Left ventricle myocardium inferior (tissue), 1 donor: ENCODE measurements at regions not wholly inside any gene's neighbourhood (a gene's known extent, or its start where the extent isn't known, plus 50 kb on each side); places are given as distances from the start of the nearest gene placed in this dataset.

ENCODE experiments used
- DNase-seq: peaks from one replicate; pipeline ENCODE4 v3.0.0-alpha.2; 2020
- H3K27ac ChIP-seq: fragments of 200-600 bp; replicated peaks from 2 replicates; pipeline ENCODE4 v1.8.0; 2021
- H3K27me3 ChIP-seq: fragments of 200-600 bp; 2 replicates; pipeline ENCODE4 v1.8.0; 2021; ENCODE audit warnings: low read depth
- H3K36me3 ChIP-seq: fragments of 200-600 bp; 2 replicates; pipeline ENCODE4 v1.8.0; 2021
- H3K4me1 ChIP-seq: fragments of 200-600 bp; 2 replicates; pipeline ENCODE4 v1.8.0; 2021
- H3K4me3 ChIP-seq: fragments of 200-600 bp; 2 replicates; pipeline ENCODE4 v1.8.0; 2021; ENCODE audit warnings: mild to moderate bottlenecking, moderate library complexity
- H3K9me3 ChIP-seq: fragments of 200-600 bp; replicated peaks from 2 replicates; pipeline ENCODE4 v1.8.0; 2021
- intact Hi-C: fragments of 100-400 bp; cut with micrococcal nuclease; formaldehyde crosslinking; loops from one replicate; pipeline ENCODE4 v1.11.0; 2022
- TF ChIP-seq, protein P1 (sequence below): fragments of 200-600 bp; IDR thresholded peaks from 2 replicates; pipeline ENCODE4 v1.8.0; 2021; ENCODE audit warnings: antibody characterized with exemption, mild to moderate bottlenecking, borderline replicate concordance
- donor health status: DM: no; HTN: yes; CAD: no; lungs with severe emphysema.

DNA sequence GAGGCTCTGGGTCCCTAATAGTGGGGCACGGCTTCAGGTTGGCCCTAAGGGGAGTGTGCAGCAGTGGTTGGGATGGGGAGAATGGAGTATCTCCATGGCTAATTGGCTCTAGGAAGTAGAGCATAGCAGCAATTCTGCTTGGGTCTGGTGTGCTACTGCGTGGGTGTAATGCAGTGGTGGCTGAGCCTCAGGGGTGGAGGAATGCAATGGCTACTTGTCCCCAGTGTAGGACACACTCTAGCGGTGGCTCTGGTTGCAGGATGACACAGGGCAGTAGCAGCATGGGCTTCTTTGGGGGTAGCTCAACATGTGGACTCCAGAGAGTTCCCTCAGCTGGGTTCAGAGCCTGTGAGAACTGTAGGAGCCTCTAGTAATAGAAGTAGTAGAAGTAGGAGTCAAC lies 91.2 kb upstream of the FAM78B start:
- H3K9me3 ChIP-seq, result peaks cover 18% of the 10 kb centered on the region
- no peaks in the 10 kb centered on the region for H3K4me1 ChIP-seq
- no peaks in the 10 kb centered on the region for H3K27me3 ChIP-seq
- TF ChIP-seq, protein P1, sequence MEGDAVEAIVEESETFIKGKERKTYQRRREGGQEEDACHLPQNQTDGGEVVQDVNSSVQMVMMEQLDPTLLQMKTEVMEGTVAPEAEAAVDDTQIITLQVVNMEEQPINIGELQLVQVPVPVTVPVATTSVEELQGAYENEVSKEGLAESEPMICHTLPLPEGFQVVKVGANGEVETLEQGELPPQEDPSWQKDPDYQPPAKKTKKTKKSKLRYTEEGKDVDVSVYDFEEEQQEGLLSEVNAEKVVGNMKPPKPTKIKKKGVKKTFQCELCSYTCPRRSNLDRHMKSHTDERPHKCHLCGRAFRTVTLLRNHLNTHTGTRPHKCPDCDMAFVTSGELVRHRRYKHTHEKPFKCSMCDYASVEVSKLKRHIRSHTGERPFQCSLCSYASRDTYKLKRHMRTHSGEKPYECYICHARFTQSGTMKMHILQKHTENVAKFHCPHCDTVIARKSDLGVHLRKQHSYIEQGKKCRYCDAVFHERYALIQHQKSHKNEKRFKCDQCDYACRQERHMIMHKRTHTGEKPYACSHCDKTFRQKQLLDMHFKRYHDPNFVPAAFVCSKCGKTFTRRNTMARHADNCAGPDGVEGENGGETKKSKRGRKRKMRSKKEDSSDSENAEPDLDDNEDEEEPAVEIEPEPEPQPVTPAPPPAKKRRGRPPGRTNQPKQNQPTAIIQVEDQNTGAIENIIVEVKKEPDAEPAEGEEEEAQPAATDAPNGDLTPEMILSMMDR, result no peak
- no peak overlapping the region for H3K4me3 ChIP-seq
- no peaks in the 10 kb centered on the region for H3K36me3 ChIP-seq
- DNase-seq, result no peak
- no peak overlapping the region for H3K27ac ChIP-seq
- intact Hi-C loops, result no loop called here

DNA sequence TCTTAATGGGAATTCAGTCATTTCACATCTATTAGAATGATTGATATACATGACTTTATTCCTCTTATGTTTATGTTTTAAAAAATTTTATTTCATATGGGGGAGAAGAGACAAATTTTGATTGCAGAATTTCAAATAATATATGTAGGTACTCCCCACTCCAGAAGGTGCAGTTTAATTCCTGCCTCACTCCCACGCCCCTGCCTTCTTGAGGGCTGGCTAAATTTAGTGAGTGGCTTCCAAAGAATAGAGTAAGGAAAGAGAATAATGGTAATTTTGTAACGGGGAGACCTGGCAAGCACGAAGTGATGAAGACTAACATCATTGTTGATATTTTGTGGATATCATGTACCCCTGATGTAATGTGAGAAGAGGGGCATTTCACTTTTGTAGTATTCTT lies 94.7 kb upstream of the FAM78B start:
- TF ChIP-seq, protein P1, result no peak
- H3K4me3 ChIP-seq, result no peak overlapping the region
- peaks cover under 1% of the 10 kb centered on the region for H3K9me3 ChIP-seq
- H3K4me1 ChIP-seq, result no peaks in the 10 kb centered on the region
- H3K27ac ChIP-seq, result no peak overlapping the region
- H3K36me3 ChIP-seq, result no peaks in the 10 kb centered on the region
- DNase-seq, result no peak
- intact Hi-C loops, result no loop called here
- H3K27me3 ChIP-seq, result no peaks in the 10 kb centered on the region

DNA sequence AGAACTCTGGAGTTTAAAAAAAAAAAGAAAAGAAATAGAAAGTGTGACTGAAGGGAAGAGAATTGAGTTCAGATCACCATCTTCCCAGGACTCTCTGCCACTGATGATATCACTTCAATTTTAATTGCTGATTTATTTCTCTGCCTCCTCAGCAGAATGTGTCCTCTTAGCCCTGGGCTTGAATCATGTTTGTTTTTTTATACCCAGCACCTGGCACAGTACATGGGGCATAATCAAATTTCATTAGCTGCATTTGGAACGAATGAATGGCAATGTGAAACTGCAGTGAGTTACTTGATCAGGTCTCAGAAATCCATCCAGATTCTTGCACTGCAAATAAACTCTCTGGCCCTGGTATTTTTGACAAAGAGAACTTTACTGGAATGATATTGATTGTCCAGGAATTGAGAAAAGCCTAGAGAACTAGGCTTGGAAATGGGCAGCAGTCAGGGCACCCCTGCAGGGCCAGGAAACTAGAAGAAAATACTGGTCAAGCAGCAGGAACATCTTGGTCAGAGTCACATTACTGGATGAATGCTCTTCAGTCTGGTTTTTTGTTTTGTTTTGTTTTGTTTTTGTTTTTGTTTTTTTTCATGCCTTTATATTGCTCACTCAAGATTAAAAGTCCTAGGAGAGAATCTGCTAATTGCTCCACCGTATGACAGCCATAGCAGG lies 103.8 kb upstream of the FAM78B start:
- Histone ChIP-seq H3K36me3 (no peaks in the 10 kb centered on the region), H3K27me3 (no peaks in the 10 kb centered on the region), H3K4me1 (peaks cover 9% of the 10 kb centered on the region), H3K9me3 (no peaks in the 10 kb centered on the region), H3K4me3 (no peak overlapping the region), H3K27ac (no peak overlapping the region)
- no peak for DNase-seq
- TF ChIP-seq, protein P1, result no peak
- intact Hi-C loops, result no loop called here

DNA sequence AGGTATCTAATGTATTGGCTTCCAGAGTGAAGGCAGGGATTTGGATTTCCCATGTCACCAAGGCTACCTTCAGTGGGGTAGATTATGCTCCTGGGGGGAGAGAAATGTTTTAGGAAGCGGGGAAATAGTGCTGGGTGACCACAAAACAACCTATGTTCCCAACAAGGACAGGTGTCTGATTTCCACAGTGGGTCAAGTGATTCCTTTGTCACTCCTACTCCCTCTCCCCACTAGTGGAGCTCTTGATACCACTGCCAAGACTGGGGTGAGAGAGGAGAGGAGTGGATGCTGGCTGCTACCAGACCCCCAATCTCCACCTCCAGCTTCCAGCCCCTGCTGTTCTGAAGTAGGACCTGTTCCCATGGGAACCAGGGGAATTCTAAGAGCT lies 104.3 kb upstream of the FAM78B start:
- H3K4me3 ChIP-seq, result no peak overlapping the region
- peaks cover 9% of the 10 kb centered on the region for H3K4me1 ChIP-seq
- no peaks in the 10 kb centered on the region for H3K36me3 ChIP-seq
- no peak for DNase-seq
- intact Hi-C loops, result no loop called here
- no peak overlapping the region for H3K27ac ChIP-seq
- TF ChIP-seq, protein P1, result no peak
- no peaks in the 10 kb centered on the region for H3K9me3 ChIP-seq
- H3K27me3 ChIP-seq, result no peaks in the 10 kb centered on the region

DNA sequence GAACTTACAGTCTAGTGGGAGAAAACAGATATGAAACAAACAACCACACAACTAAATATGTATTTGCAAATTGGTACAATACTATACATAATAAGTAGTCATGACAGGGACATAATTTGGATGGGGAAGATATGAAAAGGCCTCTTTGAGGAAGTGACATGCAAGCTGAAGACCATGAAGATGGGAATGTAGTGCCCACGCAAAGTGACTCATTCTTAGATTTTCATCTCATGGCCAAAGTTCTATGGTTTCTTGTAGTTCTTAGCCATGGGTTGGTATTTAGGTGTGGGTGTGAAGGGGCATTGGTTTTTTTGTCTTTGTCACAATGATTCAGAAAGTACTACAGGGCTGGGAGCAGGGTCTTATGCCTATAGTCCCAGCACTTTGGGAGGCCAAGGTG lies 105.4 kb upstream of the FAM78B start:
- Histone ChIP-seq H3K27me3 (no peaks in the 10 kb centered on the region), H3K4me1 (peaks cover 9% of the 10 kb centered on the region), H3K27ac (no peak overlapping the region), H3K4me3 (no peak overlapping the region), H3K9me3 (no peaks in the 10 kb centered on the region), H3K36me3 (no peaks in the 10 kb centered on the region)
- DNase-seq, result no peak
- intact Hi-C loops, result no loop called here
- TF ChIP-seq, protein P1, result no peak

DNA sequence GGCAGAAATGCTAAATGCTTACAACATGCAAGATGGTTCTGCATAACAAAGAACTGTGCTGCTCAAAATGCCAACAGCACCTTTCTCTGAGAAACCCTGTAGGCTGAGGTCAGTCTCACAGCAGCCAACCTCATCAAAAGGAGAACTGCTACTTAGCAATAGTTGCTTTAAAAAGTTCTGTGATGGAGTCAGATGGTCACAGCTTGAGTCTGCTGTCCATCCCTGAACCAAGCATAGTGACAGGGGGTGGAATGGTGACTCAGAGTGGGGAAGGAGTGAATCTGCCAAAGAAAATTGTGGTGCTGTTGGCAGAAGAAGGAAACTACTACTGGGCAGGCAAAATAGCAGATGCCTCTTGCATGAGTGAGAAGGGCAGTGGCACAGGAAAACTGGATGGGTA lies 106.0 kb upstream of the FAM78B start:
- Histone ChIP-seq H3K36me3 (no peaks in the 10 kb centered on the region), H3K4me1 (peaks cover 9% of the 10 kb centered on the region), H3K4me3 (no peak overlapping the region), H3K27ac (no peak overlapping the region), H3K27me3 (no peaks in the 10 kb centered on the region), H3K9me3 (peaks cover 6% of the 10 kb centered on the region)
- TF ChIP-seq, protein P1, result no peak
- intact Hi-C loops, result no loop called here
- DNase-seq, result no peak
